HG03432 (cell line): ENCODE measurements at regions not wholly inside any gene's neighbourhood (a gene's known extent, or its start where the extent isn't known, plus 50 kb on each side); places are given as distances from the start of the nearest gene placed in this dataset.
"Not testable (repeated sequence)": the region's sequence is repeated elsewhere in the genome, so short reads cannot be mapped to it uniquely, and the experiment has no call there.

Experiments
- ATAC-seq: cut with Tn5 transposase; IDR thresholded peaks from one replicate; pipeline ENCODE4 v1.9.1; 2021; ENCODE audit warnings: mild to moderate bottlenecking, moderate library complexity; ENCODE audit not compliant: unreplicated experiment

DNA sequence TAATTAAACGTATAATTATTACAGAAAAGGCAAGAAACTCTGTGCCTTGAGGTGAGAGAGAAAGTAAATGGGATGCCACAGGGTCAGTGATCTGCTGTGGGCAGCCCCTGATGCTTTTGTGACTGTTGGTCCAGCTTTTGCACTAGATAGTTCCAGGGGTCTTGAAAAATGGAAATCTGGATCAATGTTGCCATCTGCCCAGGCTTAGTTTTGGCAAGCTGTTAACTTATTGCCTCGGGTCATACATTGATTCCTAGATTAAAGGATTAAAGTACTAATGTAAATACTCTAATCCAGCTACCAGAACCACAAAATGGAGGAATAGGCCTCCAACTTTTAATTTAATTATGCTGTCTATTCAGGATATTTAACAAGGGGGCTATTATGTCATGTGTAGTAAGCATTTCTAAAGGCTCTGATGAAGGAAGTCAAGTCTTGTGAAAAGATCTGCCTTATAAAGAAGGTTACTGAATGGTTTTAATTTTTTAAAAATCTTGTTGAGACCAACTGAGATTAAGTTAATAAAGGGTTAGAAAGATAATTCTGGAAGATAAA is 376.0 kb upstream of the HS3ST5 start:
- ATAC-seq, result no peak

DNA sequence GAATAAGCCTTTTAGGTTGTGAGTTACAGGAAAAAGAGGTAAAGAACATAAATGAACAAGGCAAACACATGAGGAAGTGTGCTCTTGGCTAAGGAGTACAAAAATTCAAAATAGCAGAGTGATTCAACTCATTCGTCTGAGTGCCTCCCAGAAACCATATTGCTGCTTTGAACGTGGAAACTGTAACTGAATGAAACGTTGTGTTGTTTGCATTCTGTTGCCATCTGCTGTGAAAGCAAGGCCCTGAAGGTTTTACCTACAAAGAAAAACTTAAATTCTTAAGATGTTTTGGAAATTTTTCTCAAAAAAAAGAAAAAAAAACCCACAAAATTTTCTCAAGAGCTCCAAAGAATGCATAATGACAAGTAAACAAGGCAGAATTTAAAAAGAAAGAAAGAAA is 375.4 kb upstream of the HS3ST5 start:
- no peak for ATAC-seq

DNA sequence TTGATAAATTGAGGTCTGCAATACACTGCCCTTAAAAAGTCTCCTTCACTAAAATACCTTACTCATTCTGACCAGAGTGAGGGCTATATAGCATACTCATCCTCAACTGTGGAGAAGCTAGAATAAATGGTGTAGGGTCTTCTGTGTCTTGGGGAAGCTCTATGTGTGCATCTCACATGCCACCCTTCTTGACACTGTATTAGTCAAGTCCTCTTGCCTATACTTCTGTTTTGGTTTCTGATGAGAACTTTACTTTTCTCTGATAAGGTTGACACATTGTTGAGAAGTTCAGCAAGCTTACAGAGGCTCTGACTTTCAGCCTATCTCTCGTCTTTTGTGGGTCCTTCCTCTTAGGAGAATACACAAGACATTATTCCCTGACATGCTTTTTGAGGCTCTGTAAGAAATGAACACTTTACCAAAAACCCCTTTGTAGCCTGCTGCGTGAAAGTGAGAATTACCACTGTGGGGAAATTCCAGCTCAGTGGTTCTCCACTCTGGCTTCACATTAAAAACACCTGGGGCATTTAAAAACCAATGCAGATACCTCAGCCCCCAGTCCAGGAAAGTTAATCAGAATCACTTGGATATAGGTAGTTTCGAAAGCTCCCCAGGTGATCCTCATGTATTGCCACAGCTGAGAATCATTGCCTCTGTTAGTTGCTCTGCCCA is 372.1 kb upstream of the HS3ST5 start:
- ATAC-seq, result peak; percentile 57

DNA sequence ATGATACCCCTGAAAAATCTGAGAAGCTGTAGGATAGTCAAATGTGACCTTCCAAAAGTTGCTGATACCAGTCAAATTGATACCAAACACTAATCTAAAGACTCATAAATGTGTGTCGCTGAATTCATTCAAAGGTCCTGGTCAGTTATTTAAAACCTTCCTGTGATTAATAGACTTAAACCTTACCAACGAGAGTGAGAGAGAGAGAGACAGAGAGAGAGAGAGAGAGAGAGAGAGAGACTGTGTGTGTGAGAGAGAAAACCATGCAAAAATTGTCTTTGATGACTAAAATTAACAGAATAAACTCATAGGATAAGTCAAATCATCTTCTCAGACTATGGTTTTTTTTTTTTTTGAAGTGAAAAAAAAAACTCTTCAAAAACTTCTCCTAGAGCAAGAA is 370.9 kb upstream of the HS3ST5 start:
- peak; percentile 32 for ATAC-seq

DNA sequence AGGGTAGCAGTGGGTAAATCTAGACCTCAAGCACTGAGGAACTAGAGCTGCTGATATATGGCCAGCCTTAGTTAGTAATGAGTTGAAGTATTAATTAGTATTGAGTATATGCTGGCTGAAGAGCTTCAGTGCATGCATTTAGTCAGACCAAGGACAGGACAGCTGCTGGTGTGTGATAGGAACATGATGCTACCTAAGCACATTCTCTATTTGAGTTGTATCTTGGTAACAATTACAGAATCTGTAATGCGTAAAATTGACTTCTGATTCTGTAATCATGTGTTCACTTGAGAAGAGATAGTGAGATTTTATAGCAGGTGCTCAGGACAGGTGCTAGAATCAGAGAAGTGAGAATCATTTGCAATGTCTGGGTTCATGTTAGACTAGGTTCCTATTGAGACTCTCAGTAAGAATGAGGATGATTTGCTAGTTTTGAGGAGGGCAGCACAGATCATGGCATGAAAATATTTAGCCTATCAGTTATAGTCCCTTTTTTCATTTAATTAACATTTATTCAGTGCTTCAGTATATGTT is 369.4 kb upstream of the HS3ST5 start:
- peak; percentile 32 for ATAC-seq

DNA sequence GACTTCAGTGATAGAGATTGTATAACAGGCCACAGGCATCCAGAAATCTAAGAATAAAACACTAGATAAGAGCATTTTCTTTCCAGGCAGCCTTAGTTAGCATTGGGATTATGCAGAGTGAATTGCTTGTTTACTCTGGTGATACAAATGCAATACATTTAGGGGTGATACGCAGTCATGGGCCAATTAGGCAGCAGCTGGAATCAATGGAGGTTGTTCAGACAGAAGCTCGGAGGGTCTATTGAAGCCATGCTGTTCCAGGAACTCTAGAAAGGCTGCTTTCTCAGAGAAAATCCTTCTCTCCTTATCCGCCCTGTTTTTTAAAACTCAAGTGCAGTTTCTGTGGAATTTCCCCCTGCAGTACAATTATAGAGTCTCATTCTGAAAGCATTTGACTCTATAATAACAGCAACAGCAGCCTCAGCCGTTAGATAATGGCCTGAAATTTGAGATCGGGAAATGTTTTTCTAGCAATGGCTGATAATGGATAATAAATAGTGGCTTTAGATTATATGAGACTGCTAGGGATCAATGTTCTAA is 364.3 kb upstream of the HS3ST5 start:
- no peak for ATAC-seq

DNA sequence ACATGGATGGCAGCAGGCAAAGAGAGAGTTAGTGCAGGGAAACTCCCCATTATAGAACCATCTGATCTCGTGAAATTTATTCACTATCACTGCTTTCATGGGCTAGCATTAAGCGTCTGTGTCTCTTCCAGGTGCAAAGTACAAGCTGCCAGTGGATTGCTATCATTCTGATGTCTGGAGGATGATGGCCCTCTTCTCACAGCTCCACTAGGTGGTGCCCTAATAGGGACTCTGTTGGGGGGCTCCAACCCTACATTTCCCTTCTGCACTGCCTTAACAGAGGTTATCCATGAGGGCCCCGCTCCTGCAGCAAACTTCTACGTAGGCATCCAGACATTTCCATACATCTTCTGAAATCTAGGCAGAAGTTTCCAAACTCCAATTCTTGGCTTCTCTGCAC is 347.8 kb upstream of the HS3ST5 start:
- ATAC-seq, result no peak

DNA sequence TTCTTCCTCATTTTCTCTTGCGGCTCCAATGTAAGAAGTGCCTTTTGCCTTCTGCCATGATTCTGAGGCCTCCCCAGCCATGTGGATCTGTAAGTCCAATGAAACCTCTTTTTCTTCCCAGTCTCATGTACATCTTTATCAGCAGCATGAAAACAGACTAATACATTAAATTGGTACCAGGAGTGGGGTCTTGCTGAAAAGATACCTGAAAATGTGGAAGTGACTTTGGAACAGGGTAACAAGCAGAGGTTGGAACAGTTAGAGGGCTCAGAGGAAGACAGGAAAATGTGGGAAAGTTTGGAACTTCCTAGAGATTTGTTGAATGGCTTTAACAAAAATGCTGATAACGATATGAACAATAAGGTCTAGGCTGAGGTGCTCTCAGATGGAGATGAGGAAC is 316.7 kb upstream of the HS3ST5 start:
- no peak for ATAC-seq

DNA sequence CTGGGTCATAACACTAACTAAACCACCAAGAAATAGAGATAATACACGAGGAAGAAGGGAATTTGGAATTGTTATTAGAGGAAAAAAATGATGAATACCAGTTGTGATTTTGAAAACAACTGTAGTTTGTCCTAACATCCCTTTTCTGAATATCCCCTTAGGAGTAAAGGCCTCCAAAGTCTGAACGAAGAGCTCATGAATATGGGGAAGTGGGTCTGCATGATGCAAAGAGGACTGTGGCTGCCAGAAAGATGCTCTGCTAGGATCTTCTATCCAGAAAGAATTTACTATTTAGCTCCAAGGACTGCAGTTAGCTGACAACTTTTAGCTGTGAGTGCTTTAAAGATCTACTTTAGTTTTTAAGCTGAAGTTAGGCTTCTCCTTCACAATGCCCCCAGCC is 308.8 kb upstream of the HS3ST5 start:
- ATAC-seq, result no peak

DNA sequence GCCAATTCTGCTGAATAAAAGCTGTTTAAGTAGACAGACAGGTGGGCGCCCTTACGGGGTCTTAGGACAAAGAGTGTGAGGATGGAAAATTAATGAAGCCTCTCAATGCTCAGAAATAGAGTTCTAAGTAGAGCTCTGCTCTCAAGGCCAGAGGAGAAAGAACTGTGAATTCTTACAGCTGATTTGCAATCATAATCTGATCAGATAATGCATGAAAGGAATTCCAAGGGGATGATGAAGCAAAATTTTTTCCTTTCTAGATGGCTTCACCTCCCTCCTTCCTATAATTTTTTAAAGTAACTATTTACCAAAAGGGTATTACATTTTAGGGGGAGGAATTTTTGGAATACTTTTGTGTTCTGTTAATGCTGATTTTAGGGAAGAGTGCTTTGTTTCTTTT is 308.1 kb upstream of the HS3ST5 start:
- no peak for ATAC-seq

DNA sequence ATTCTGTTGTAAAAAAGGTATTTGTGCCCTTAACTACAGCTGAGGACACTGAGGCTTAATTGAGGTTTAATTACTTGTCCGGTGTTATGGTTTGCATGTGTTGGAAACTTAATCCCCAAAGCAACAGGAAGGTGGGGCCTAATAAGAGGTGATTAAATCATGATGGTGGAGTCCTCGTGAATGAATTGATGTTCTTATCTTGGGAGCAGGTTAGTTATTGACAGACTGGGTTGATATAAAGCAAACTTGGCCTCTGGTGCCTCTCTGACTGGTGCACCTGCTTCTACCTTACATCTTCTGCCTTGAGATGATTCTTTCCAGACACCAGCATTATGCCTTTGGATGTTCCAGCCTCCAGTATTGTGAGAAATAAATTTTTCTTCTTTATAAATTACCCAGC is 306.5 kb upstream of the HS3ST5 start:
- no peak for ATAC-seq

DNA sequence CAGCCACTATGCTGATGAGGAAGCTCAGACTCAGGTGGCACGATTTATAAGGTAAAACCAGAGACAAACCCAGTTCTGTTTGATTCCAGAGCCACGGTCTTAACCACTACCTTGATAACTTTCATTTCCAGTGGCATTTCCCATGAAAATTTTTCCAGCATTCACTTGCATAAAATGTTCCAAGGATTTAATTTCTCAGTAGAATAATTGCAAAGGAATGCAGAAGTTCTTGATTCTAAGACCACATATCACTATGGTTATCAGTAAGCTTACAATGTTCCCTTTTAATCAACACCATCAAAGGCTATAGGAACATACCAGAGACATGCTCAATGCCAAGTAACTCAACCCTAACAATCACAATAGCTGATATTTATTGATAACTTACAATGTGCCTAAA is 306.0 kb upstream of the HS3ST5 start:
- ATAC-seq, result no peak

DNA sequence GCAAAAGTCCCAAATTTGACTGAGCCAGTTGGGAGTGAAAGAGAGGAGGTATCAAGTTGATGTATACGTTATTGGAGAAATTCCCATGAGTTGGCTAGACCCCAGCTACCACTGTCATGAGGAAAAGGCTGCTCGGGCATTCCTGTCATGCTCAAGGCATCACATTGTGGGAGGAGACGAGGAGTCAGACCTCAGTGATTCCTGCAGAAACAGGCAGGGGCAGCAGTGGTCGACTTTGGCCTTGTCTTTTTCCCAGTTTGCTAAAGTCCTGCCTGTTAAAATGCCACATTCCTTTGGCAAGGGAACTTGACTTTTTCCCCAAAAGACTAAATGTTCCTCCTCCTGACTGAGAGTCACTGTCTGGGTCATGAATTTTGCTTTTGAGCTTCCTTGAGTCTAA is 295.5 kb upstream of the HS3ST5 start:
- no peak for ATAC-seq

DNA sequence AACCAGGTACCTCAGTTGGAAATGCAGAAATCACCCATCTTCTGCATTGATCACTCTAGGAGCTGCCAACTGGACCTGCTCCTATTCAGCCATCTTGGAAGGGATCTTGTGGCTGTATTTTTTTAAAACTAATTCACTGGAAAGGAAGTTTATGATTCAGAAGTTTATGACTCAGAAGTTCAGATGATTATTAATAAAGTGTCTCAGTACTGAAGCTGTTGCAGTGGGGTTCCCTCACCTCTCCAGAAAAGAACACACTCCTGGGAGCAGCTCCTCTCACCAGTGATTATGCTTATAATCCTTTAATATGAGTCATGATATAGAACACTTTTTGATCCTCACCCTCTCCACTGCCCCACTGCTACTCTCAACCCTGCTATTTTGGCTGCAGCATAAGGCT is 291.2 kb upstream of the HS3ST5 start:
- no peak for ATAC-seq

DNA sequence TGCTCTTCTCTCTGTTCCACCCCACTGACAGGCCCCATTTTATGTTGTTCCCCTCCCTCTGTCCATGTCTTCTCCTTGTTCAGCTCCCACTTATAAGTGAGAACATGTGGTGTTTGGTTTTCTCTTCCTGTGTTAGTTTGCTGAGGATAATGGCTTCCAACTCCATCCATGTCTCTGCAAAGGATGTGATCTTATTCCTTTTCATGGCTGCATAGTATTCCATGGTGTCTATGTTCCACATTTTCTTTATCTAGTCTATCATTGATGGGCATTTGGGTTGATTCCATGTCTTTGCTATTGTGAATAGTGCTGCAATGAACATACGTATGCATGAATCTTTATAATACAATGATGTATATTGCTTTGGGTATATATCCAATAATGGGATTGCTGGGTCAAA is 283.4 kb upstream of the HS3ST5 start:
- not testable (repeated sequence) for ATAC-seq

DNA sequence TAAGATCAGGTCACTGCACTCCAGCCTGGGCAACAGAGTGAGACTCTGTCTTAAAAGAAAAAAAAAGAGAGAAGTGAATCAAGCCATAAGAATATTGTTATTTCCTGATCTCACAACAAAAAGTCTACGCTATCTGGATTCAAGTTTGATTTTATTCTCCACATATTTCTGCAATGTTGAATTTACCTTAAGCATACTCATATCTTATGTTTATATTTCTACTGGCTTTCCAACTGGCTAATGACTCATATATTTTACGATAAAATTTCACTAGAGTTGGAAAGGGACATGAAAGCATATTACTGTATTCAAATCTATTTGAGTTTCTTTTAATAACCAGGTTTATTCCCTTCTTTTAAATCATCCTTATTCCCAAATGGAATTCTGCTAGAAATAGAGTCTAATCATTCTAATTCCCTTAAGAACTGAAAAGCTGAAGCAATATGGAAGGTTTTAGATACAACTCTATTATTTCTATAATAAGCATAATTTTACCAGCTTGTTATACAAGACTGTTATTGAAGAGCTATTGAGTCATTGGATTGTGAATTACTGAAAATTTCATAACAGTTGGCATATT is 276.9 kb upstream of the HS3ST5 start:
- ATAC-seq, result no peak

DNA sequence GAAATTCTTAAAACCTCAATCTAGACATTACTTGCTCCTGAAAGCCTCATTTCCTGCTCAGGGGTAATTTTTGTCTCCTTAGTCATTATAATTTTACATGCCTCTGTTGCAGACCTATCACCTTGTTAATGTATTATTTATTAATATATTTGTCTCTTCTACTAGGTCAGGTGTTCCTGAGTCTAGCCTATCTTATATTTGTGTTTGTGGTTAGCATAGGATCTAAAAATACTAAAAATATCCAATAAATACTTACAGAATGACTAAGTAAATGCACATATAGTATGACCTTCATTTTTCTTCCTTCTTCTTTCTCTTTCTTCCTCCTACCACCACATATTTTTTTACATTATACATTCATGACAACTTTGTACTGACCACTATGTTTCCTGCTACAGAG is 268.9 kb upstream of the HS3ST5 start:
- no peak for ATAC-seq

DNA sequence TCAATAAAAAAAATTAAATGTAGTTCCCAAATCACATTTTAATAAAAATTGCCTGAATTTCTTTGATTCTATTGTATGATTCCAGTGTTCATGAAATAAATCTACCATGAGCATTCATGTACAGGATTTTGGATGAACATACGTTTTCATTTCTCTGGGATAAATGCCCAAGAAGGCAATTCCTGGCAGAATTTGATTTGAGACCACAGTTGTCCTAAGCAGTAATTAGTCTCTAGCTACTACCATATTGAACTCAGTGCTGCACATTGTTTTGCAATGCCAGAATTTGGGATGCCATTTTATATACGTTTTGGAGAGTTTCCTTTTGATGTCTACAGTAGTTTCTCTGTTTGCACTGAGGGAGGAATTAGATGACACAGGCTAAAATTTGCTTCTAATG is 265.3 kb upstream of the HS3ST5 start:
- no peak for ATAC-seq

DNA sequence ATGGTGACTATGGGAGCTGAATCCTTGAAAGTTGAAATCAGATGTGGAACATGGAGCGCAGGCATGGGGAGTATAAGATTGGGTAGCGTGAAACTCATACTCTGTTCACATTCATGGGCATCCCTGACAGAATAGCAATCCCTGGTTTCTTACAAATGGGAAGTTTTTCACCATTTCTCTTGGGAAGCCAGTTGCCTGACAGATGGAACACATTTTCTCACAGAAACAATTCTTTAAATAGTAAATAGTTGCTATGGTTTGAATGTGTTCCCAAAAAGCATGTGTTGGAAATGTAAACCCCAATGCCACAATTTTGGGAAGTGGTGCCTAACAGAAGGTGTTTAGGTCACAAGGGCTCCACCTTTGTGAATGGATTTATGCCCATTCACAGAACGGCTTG is 262.8 kb upstream of the HS3ST5 start:
- no peak for ATAC-seq

DNA sequence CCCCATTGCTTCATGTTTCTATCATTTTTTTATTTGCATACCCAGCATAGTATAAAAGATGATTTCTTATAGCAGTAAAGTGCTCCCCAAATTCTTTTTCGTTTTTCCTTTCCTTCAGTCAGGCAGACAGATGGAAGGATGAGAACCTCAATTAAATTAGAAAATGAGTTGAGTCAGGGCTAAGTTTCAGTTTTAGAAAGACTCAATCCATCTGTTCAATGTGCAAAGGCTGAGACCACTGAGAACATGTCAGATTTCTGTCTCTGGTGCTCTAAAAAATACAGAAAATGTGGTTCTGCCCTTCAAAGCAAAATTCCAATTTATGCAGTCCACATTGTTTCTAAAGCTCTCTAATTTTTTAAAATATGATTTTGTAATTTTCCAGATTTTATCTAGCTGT is 257.6 kb upstream of the HS3ST5 start:
- no peak for ATAC-seq

DNA sequence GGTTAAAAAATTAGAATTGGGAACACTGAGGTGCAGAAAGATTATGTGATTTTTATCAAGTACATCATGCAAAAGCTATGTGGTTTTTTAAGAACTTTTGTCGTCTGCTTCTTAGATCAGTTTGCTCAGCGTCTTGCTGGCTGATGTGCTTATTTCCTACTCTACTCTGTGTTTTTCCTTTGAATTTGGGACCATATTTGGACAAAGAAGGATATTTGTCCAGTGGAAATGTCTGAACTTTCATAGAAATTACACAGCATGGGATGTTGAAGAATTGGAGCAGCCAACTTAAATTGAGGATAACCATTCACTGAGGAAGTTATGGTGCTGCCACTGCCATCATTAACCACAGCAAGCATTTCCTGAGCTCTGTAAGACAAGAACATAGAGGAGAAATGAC is 252.8 kb upstream of the HS3ST5 start:
- ATAC-seq, result no peak

DNA sequence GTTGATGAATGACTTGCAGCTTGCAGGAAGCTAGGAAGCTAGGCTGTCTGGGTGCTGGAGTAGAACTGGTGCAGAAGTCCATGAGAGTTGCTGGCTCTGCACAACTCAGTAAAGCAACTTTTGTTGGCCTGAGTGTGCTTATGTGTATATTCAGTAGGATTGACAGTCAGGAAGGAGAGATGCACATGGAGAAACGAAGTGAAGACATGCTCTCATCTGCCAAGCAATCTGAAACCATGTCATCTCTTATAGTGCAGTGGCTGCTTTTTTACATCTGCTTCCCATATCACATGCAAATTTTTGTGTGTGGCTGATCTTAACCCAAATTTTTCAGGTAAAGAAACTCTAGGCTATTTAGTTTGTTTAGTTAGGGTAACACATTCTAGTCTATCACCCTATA is 252.4 kb upstream of the HS3ST5 start:
- no peak for ATAC-seq
